Uterus (tissue), 2 donors: ENCODE measurements at regions not wholly inside any gene's neighbourhood (a gene's known extent, or its start where the extent isn't known, plus 50 kb on each side); places are given as distances from the start of the nearest gene placed in this dataset.

Experiments
- CTCF ChIP-seq, 4 experiments: fragments of 200-600 bp in 2 of 4; fragments of 450-650 bp in 2 of 4; sonication (generic) in 2 of 4; IDR thresholded peaks; one replicate each; pipeline ENCODE4 v1.5.1; 2016 to 2019; ENCODE audit warnings: antibody characterized with exemption in 4 of 4, mild to moderate bottlenecking in 2 of 4, moderate library complexity in 1 of 4
- POLR2A ChIP-seq, 2 donors: fragments of 450-650 bp; IDR thresholded peaks; one replicate each; pipeline ENCODE4 v1.6.1; 2016; ENCODE audit warnings: antibody characterized with exemption in 2 of 2, mild to moderate bottlenecking in 1 of 2, moderate library complexity in 1 of 2

GRCh38 chr2:14297906-14298305 lies 334.6 kb upstream of the LRATD1 start:
- TF ChIP-seq CTCF (IDR thresholded peaks at IDR 0.05) (no peak), POLR2A (IDR thresholded peaks at IDR 0.05) (no peak)
